ENCODE measurements at regions not wholly inside any gene's neighbourhood (a gene's known extent, or its start where the extent isn't known, plus 50 kb on each side); places are given as distances from the start of the nearest gene placed in this dataset.
A peak's percentile ranks its signal among the peaks of the same experiment; 100 is the strongest.
"Not testable (repeated sequence)": the region's sequence is repeated elsewhere in the genome, so short reads cannot be mapped to it uniquely, and the experiment has no call there.

DNA sequence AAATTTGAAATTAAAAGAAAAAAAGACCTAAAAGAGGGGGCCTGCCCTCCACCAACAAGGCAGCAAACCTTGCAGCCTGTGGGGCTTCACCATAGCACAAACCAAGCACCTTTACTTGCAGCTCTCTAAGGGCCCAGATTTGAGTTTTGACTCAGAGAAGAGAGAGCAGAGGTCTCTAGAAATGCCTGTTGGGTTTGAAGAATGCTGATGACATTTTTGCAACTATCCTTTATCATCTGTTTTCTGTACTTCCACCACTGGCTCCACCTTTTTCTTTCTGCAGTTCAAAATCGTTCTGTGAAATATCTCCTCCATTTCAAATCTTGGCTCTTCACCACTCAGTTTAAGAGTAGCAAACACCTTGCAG lies 83.8 kb upstream of the HMGA2 start:
- DNase-seq (ENCODE audit: low read depth) = no peak
- no peak overlapping the region for H3K4me3 ChIP-seq (replicated peaks; ENCODE audit: low read depth, low read length)

GRCh38 chr12:65740873-65741600 lies 83.2 kb upstream of the HMGA2 start:
- peak; percentile 84 for DNase-seq (ENCODE audit: low read depth)
- no peak for TF ChIP-seq CTCF (IDR thresholded peaks at IDR 0.05; ENCODE audit: low read length, missing control alignments)
- peak overlapping the region; percentile 77 for H3K4me3 ChIP-seq (replicated peaks; ENCODE audit: low read depth, low read length)

More for the DNA sequence above, 83.8 kb upstream of the HMGA2 start:
- TF ChIP-seq CTCF (IDR thresholded peaks at IDR 0.05; ENCODE audit: low read length, missing control alignments) = no peak

DNA sequence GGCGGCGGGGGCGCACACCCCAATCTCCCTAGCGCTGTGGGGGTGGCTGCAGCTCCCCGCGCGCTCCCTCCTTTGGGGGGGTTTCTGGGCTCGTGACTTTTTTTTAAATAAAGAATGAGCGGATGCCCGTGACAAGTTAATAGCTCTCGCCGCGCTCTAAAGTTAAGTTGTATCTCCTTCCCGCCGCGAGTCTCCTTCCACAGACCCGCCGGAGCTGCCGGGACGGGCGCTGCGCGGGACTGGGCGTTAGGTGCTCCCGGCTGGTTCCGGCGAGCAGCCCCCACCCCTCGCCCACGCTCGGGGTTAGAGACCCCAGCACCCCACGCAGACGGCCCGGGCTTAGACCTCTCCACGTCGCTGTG lies 82.6 kb upstream of the HMGA2 start:
- no peak for TF ChIP-seq CTCF (IDR thresholded peaks at IDR 0.05; ENCODE audit: low read length, missing control alignments)
- peak; percentile 49 for DNase-seq (ENCODE audit: low read depth)
- peak overlapping the region; percentile 77 for H3K4me3 ChIP-seq (replicated peaks; ENCODE audit: low read depth, low read length)

DNA sequence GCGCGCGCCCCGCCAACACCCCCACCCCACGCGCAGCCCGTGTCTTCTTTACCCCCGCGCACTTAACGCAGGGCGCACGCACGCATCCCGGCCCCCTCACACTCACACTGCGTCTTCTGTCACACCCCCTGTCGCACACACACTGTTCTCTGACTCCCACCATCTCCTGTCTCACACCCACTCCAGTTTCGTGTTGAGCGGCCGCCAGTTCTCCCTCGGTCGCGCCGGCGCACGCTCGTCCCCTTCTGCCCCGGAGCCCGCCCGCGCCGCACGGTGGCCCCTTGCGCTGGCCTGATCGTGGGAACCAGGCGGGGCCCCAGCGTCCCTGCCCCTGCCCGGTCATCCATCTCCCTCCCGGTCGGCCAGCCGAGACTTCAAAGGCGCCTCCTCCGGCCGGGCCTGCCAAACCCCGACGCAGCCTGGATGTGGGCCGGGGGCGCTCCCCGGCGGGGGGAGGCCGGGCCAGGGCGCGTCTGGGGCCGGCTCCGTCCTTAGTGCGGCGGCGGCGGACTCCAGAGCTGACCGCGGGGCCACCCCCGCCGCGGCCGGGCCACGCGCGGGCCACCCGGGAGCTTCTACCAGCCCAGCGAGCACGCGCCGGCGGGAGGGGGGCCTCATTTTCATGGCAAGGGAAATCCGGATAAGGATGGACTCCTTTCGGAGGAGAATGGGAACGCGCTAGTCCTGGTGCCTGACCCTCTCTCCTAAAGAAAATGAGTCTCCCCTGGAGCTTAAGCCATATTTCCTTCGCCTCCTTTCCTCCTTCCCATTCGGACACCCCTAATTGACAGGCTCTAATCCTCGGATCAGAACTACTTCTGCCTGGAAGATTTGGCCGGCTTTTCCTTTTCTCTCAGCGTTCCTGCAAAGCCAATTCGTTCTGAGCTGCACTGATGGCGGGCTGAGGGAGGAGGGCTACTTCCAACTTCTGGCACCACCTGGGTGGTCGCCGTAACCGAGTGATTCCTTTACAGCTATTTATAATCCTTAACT lies 82.0 kb upstream of the HMGA2 start:
- peak overlapping the region; percentile 77 for H3K4me3 ChIP-seq (replicated peaks; ENCODE audit: low read depth, low read length)
- peak; percentile 50 for DNase-seq (ENCODE audit: low read depth)
- no peak for TF ChIP-seq CTCF (IDR thresholded peaks at IDR 0.05; ENCODE audit: low read length, missing control alignments)

- not testable (repeated sequence) for DNase-seq (ENCODE audit: low read depth); H3K4me3 ChIP-seq (replicated peaks; ENCODE audit: low read depth, low read length)
Observed at GRCh38 chr12:65744236-65744840, 79.9 kb upstream of the HMGA2 start.

DNA sequence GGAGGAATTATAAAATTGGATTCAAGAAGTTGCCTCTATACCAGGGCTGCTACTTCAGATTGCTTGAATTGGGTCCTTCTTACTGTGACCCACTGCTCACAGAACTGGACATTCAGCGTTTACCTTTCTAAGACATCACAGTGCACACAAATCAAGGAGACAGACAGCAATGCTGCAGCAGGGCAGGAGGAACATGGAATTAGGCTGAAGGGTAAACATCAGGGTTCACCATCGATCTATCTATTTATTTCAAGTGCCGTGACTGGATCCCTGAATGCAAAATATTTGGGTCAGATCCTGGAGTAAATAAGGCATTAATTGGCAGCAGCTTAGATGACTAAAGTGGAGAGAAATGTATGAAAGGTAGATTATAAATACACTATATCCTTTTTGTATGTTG lies 76.9 kb upstream of the HMGA2 start:
- DNase-seq (ENCODE audit: low read depth) = no peak
- H3K4me3 ChIP-seq (replicated peaks; ENCODE audit: low read depth, low read length) = no peak overlapping the region
- no peak for TF ChIP-seq CTCF (IDR thresholded peaks at IDR 0.05; ENCODE audit: low read length, missing control alignments)

- H3K4me3 ChIP-seq (replicated peaks; ENCODE audit: low read depth, low read length) = no peak overlapping the region
- TF ChIP-seq CTCF (IDR thresholded peaks at IDR 0.05; ENCODE audit: low read length, missing control alignments) = no peak
- DNase-seq (ENCODE audit: low read depth) = no peak
Observed at GRCh38 chr12:65748332-65748731, 76.0 kb upstream of the HMGA2 start.

Measured in fibroblast of pulmonary artery (primary cell).